ENCODE measurements at regions not wholly inside any gene's neighbourhood (a gene's known extent, or its start where the extent isn't known, plus 50 kb on each side); places are given as distances from the start of the nearest gene placed in this dataset.
A peak's percentile ranks its signal among the peaks of the same experiment; 100 is the strongest.

GRCh38 chr3:104594491-104594890 is 772.2 kb upstream of the ALCAM start:
- DNase-seq (ENCODE audit: low read depth): no peak
- TF ChIP-seq CTCF (IDR thresholded peaks at IDR 0.05; ENCODE audit: insufficient read depth, low read depth, low read length): no peak
- POLR2A ChIA-PET: no interaction called here
- H3K4me3 ChIP-seq (ENCODE audit: low read depth, low read length): no peak overlapping the region
- H3K27me3 ChIP-seq (ENCODE audit: control insufficient read depth, insufficient read depth, low read length): no peaks in the 10 kb centered on the region
- H3K36me3 ChIP-seq (ENCODE audit: control insufficient read depth, insufficient read depth, low read length): no peaks in the 10 kb centered on the region
- CTCF ChIA-PET: interaction anchor here (0.6 kb wide), 1 partner anchor 771 kb away, joined by 4 read pairs; no protein-coding TSS in a partner anchor

- Histone ChIP-seq H3K4me3 (ENCODE audit: low read depth, low read length) (no peak overlapping the region), H3K36me3 (ENCODE audit: control insufficient read depth, insufficient read depth, low read length) (no peaks in the 10 kb centered on the region), H3K27me3 (ENCODE audit: control insufficient read depth, insufficient read depth, low read length) (no peaks in the 10 kb centered on the region)
- CTCF ChIA-PET: interaction anchor here (0.8 to 2.2 kb wide), 5 partner anchors 9 to 922 kb away, joined by 3 to 6 read pairs (median 5); partner anchors contain the start of gene ALCAM
- no peak for DNase-seq (ENCODE audit: low read depth)
- POLR2A ChIA-PET: no interaction called here
- no peak for TF ChIP-seq CTCF (IDR thresholded peaks at IDR 0.05; ENCODE audit: insufficient read depth, low read depth, low read length)
Measured at GRCh38 chr3:104596054-104596453, 770.7 kb upstream of the ALCAM start.

DNA sequence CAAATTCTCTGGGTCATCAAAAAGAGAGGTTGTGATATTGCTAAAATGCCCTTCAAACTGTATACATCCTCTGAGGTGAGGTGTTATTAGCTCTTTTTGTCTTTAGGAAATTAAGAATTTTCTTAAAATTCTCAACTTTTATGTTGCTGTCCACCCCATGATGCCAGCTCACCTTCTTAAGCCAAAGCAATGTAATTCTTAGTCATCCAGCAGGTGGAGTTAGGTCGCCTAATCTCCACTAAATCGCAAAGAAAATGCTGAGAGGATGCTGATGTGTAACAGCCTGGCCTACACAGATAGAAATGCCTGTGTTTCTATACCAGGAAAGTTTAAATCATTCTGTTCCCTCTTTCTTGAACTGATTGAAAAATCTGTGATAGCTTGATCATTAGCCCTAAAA is 770.2 kb upstream of the ALCAM start:
- Histone ChIP-seq H3K27me3 (ENCODE audit: control insufficient read depth, insufficient read depth, low read length) (no peaks in the 10 kb centered on the region), H3K4me3 (ENCODE audit: low read depth, low read length) (no peak overlapping the region), H3K36me3 (ENCODE audit: control insufficient read depth, insufficient read depth, low read length) (no peaks in the 10 kb centered on the region)
- no peak for DNase-seq (ENCODE audit: low read depth)
- peak; percentile 55 for TF ChIP-seq CTCF (IDR thresholded peaks at IDR 0.05; ENCODE audit: insufficient read depth, low read depth, low read length)
- POLR2A ChIA-PET: no interaction called here
- CTCF ChIA-PET: interaction anchor here (1.3 to 2.2 kb wide), 5 partner anchors 9 to 922 kb away, joined by 3 to 6 read pairs (median 5); partner anchors contain the start of gene ALCAM

DNA sequence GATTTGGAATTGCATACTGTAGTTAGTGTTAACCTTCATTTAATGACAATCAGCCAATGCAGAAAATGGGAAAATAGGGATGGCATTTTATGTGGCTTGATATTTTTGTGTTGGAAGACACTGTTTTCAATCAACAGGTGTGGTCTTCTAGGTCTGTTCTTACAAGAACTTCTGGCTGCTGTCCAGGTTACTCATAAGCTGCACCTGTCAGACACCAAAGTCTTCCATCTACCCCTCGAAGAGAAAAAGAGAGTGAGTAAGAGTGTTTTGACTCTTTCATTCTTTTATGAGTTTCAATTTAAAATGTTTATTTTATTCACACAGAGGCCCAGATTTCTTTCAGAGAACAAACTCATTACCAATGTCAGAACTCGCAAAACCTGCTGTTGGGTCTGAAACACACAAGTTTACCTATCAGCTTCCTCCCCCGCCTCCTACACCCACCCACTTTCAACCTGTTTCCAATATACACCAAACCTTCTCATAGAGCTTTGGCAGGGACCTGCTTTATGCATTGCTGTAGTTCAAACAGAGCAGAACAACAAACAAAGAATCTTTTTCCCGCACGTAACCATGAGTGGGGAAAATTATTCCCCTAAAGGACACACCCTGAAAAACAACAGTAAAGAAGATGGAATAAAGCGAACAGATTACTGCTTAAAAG is 767.7 kb upstream of the ALCAM start:
- no peak overlapping the region for H3K4me3 ChIP-seq (ENCODE audit: low read depth, low read length)
- DNase-seq (ENCODE audit: low read depth): no peak
- no peaks in the 10 kb centered on the region for H3K27me3 ChIP-seq (ENCODE audit: control insufficient read depth, insufficient read depth, low read length)
- H3K36me3 ChIP-seq (ENCODE audit: control insufficient read depth, insufficient read depth, low read length): no peaks in the 10 kb centered on the region
- CTCF ChIA-PET: interaction anchor here (1.0 to 2.0 kb wide), 2 partner anchors 24 to 768 kb away, joined by 3 to 6 read pairs; partner anchors contain the start of gene ALCAM
- POLR2A ChIA-PET: interaction anchor here (0.5 kb wide), 1 partner anchor 769 kb away, joined by 4 read pairs; no protein-coding TSS in a partner anchor
- no peak for TF ChIP-seq CTCF (IDR thresholded peaks at IDR 0.05; ENCODE audit: insufficient read depth, low read depth, low read length)

DNA sequence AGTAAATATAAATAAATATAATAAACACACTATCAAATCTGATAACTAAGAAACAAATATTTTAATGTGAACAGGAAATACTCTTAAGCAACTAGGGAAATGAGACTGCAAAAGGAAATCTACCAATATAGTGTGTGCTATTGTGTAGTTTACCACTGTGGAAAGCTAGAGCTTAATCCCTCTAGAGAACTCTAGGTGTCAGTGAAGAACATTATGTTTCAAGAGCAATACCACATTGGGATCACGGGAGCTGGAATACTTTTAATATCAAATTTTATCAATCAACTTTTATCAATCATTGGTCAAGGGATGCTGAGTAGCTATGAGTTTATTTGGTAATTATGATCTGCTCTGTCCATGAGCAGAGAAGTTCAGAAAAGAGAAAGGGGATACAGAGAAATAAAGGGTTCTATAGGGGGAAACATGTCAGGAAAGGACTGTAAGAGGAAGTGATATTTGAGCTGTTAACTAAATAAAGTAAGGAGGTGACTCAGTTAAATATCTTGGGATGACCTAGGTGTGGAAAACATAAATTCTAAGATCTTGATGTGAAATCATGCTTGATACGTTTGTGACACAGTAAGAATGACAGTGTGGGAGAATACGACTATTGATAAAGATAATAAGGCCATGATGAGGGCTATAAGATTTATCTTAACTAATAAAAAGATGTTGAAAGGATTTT is 762.2 kb upstream of the ALCAM start:
- H3K36me3 ChIP-seq (ENCODE audit: control insufficient read depth, insufficient read depth, low read length): no peaks in the 10 kb centered on the region
- H3K4me3 ChIP-seq (ENCODE audit: low read depth, low read length): no peak overlapping the region
- H3K27me3 ChIP-seq (ENCODE audit: control insufficient read depth, insufficient read depth, low read length): no peaks in the 10 kb centered on the region; the same call in 1 of the 2 replicates
- POLR2A ChIA-PET: no interaction called here
- no peak for DNase-seq (ENCODE audit: low read depth)
- CTCF ChIA-PET: interaction anchor here (0.6 to 5.7 kb wide), 4 partner anchors 18 to 913 kb away, joined by 3 to 30 read pairs (median 4); partner anchors contain the start of gene ALCAM
- TF ChIP-seq CTCF (IDR thresholded peaks at IDR 0.05; ENCODE audit: insufficient read depth, low read depth, low read length): peak; percentile 48

Data from BJ (cell line).